GM12873 (cell line): ENCODE measurements at regions not wholly inside any gene's neighbourhood (a gene's known extent, or its start where the extent isn't known, plus 50 kb on each side); places are given as distances from the start of the nearest gene placed in this dataset.

Source experiments
- CTCF ChIP-seq: IDR thresholded peaks from 2 replicates; pipeline ENCODE4 v1.5.1; 2012; ENCODE audit warnings: low read depth, mild to moderate bottlenecking, moderate library complexity, low read length, control low read depth; ENCODE audit not compliant: insufficient read depth; ENCODE audit errors: missing control alignments

DNA sequence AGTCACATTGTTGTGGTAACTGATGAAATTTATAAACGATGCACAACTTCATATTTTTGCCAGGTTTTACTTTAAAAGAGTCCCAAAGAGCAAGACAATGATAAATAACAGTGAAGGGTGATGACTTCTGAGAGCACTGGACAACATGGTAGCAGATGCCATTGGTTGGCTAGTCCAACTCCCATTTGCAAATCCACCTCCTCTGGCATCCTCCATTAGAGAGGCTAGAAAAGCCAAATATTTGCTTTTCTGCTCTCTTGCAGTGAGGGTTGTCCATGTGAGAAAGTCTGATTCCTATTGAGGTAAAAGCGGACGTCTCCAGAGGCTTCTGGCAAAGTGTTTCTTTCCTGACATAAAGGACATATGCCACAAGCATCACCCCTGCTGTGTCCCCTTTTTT is 89.6 kb upstream of the BMP4 start:
- no peak for TF ChIP-seq CTCF

DNA sequence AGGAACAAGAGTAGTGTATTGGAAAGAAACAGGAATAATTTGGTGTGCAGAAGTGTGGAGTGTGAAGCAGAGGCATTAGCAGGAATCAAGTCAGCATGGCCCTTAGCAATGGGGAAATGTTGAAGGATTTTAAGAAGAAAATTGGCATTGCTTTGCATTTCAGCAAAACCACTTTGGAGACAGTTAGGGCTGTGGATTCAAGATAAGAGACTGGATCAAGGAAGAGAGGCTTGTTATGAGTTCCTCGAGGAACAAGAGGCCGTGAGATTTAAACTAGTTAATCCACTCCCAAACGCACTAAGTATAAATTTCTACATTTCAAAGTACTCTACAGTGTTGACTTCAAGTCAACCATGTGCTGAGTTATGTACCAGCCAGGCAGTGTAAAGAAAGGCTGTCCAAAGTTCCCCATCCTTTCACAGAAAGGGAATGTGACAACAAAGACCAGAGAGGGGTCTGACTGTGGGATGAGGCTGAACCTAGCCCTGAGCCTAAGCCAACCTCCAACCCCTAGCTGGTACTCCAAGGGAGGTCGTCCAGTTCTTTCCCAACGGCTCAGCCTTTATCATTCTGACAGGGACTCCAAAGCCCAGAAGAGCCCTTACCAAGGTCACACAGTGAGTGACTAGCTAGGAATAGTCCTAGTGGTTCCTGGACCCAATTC is 91.2 kb upstream of the BMP4 start:
- TF ChIP-seq CTCF: no peak

- TF ChIP-seq CTCF: no peak
Measured at GRCh38 chr14:54048311-54048710, 91.7 kb upstream of the BMP4 start.

DNA sequence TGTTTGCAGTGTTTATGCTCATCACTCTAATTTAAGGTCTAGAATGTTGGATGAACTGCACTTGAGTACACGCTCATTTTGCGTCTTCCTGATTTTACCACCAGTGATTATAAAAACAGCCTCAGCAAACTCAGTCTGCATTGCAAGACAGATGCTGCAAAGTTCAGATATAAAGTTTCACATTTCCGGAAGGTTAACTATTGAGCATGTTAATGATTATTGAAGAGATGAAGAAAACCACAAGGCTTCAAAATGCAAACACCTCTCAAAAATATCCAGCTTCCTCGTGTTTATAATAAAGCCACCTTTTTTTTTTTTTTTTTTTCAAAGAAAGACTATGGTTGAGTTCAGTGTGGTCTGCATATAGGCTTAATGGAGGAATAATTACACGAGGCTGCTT is 92.1 kb upstream of the BMP4 start:
- no peak for TF ChIP-seq CTCF

GRCh38 chr14:54050759-54051158 is 94.1 kb upstream of the BMP4 start:
- no peak for TF ChIP-seq CTCF

- no peak for TF ChIP-seq CTCF
Measured at GRCh38 chr14:54052696-54053385, 96.2 kb upstream of the BMP4 start.

DNA sequence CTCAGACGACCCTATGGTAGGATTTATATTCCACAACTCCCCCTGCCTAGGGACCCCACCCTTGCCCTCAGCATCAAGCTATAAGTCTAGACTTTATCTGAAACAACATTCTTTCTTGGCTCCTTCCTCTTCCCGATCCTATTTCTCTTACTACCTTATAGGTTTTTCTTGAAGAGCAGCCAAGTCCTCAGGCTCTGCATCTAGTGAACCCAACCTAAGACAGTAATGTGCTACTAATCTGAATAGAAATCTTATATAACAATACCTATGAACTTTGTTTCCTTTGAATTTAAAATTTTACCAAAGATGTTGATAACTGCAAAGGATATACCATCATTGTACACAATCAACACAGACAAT is 96.7 kb upstream of the BMP4 start:
- no peak for TF ChIP-seq CTCF

GRCh38 chr14:54058505-54058904 is 101.9 kb upstream of the BMP4 start:
- no peak for TF ChIP-seq CTCF
